ENCODE measurements at regions not wholly inside any gene's neighbourhood (a gene's known extent, or its start where the extent isn't known, plus 50 kb on each side); places are given as distances from the start of the nearest gene placed in this dataset.

DNA sequence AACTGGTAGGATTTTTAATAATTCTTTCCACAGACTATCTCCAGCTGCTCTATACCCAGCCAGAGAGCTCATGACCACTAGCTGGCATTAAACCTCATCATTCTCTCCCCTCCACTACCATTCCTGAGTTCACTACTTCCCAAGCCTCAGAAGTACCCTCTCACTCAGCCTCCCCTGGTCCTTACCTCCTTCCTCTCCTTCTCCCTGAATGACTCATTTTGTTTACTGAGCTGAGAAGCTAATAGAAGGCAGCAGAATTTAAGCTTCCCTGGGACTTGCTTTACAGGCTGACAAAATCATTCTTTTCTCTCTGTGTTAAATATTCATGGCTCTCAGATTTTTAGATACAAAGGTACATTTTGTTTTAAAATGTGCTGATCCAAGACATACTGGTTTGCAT lies 305.4 kb downstream of the TLR4 start:
- H3K4me1 Mint-ChIP-seq (ENCODE audit: low read depth, unreplicated experiment): no peaks in the 10 kb centered on the region
- Histone ChIP-seq H3K4me3 (ENCODE audit: low read depth, low read length) (no peak overlapping the region), H3K36me3 (ENCODE audit: control insufficient read depth, insufficient read depth, low read length) (no peaks in the 10 kb centered on the region), H3K4me1 (no peaks in the 10 kb centered on the region), H3K27me3 (replicated peaks; ENCODE audit: control insufficient read depth, insufficient read depth, low read length) (no peaks in the 10 kb centered on the region), H3K9me3 (no peaks in the 10 kb centered on the region)
- TF ChIP-seq, protein P1, sequence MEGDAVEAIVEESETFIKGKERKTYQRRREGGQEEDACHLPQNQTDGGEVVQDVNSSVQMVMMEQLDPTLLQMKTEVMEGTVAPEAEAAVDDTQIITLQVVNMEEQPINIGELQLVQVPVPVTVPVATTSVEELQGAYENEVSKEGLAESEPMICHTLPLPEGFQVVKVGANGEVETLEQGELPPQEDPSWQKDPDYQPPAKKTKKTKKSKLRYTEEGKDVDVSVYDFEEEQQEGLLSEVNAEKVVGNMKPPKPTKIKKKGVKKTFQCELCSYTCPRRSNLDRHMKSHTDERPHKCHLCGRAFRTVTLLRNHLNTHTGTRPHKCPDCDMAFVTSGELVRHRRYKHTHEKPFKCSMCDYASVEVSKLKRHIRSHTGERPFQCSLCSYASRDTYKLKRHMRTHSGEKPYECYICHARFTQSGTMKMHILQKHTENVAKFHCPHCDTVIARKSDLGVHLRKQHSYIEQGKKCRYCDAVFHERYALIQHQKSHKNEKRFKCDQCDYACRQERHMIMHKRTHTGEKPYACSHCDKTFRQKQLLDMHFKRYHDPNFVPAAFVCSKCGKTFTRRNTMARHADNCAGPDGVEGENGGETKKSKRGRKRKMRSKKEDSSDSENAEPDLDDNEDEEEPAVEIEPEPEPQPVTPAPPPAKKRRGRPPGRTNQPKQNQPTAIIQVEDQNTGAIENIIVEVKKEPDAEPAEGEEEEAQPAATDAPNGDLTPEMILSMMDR (IDR thresholded peaks at IDR 0.05; ENCODE audit: insufficient read depth in 1 of 2, low read depth in 1 of 2, low read length in 1 of 2, severe bottlenecking in 1 of 2, unreplicated experiment in 1 of 2): no peak
- peaks cover 6% of the 10 kb centered on the region for H3K27me3 Mint-ChIP-seq (ENCODE audit: insufficient read depth, unreplicated experiment)
- intact Hi-C loops (cut with micrococcal nuclease; ENCODE audit: unreplicated experiment): no loop called here
- H3K4me3 Mint-ChIP-seq (ENCODE audit: unreplicated experiment): no peak overlapping the region
- ChIA-PET CTCF (no interaction called here), POLR2A (no interaction called here)
- no peak overlapping the region for H3K27ac Mint-ChIP-seq (ENCODE audit: unreplicated experiment)
- DNase-seq: no peak
- no TSS peak for BruUV-seq (replicated peaks)
- H3K36me3 Mint-ChIP-seq (ENCODE audit: insufficient read depth, unreplicated experiment): no peaks in the 10 kb centered on the region
- no peaks in the 10 kb centered on the region for H3K9me3 Mint-ChIP-seq (ENCODE audit: unreplicated experiment)

DNA sequence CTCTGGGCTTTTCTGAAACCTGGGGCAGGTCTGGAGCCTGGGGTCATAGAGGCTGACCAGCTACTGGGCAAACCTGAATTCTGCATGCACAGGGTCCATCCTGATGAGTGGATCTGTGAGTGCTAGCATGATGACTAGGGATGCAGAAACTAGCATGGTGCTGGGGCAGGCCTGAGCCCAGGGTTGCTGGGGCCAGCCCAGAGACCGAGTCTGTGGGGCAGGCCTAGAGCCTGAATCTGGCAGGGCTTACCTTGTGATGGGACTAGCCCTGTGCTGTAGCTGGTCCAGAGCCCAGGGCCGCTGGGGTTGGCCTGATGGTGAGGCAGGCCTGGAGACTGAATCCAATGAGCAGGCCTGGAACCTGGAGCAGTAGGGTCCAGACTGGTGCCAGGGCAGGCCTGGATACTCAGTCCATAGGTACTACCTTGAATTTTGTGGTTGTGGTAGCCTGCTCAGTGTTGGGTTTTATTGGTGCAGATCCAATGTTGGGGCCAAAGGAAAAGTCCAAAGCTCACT lies 313.5 kb downstream of the TLR4 start:
- POLR2A ChIA-PET: no interaction called here
- no peaks in the 10 kb centered on the region for H3K9me3 ChIP-seq
- TF ChIP-seq, protein P1 (IDR thresholded peaks at IDR 0.05; ENCODE audit: insufficient read depth in 1 of 2, low read depth in 1 of 2, low read length in 1 of 2, severe bottlenecking in 1 of 2, unreplicated experiment in 1 of 2): no peak

DNA sequence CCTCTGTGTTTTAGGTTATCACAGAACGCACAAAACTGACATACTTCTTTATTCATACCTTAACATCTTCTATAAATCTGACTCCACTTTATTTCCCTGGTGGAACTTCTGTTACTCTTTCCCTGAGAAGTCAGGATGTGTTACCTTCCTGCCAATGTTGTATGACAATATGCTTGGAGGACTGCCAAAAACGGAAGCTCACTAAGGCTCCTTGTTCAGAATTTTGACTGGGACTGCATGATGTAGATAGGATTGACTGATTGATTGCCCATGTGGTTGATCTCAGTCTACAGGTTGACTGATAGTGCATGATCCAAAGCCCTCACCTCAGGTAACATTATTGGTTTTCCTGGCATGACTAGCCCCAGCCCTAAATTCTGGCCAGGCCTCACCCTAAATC lies 319.4 kb downstream of the TLR4 start:
- Histone ChIP-seq H3K4me1 (no peaks in the 10 kb centered on the region), H3K4me3 (ENCODE audit: low read depth, low read length) (no peak overlapping the region), H3K36me3 (ENCODE audit: control insufficient read depth, insufficient read depth, low read length) (no peaks in the 10 kb centered on the region), H3K27me3 (replicated peaks; ENCODE audit: control insufficient read depth, insufficient read depth, low read length) (no peaks in the 10 kb centered on the region), H3K9me3 (no peaks in the 10 kb centered on the region)
- no peaks in the 10 kb centered on the region for H3K9me3 Mint-ChIP-seq (ENCODE audit: unreplicated experiment)
- H3K27me3 Mint-ChIP-seq (ENCODE audit: insufficient read depth, unreplicated experiment): no peaks in the 10 kb centered on the region
- no peaks in the 10 kb centered on the region for H3K4me1 Mint-ChIP-seq (ENCODE audit: low read depth, unreplicated experiment)
- H3K4me3 Mint-ChIP-seq (ENCODE audit: unreplicated experiment): no peak overlapping the region
- no peak overlapping the region for H3K27ac Mint-ChIP-seq (ENCODE audit: unreplicated experiment)
- CTCF ChIA-PET: no interaction called here
- intact Hi-C loops (cut with micrococcal nuclease; ENCODE audit: unreplicated experiment): no loop called here
- no TSS peak for BruUV-seq (replicated peaks)
- TF ChIP-seq, protein P1 (IDR thresholded peaks at IDR 0.05; ENCODE audit: insufficient read depth in 1 of 2, low read depth in 1 of 2, low read length in 1 of 2, severe bottlenecking in 1 of 2, unreplicated experiment in 1 of 2): no peak
- POLR2A ChIA-PET: no interaction called here
- DNase-seq: no peak
- H3K36me3 Mint-ChIP-seq (ENCODE audit: insufficient read depth, unreplicated experiment): no peaks in the 10 kb centered on the region

More for the DNA sequence above, 313.5 kb downstream of the TLR4 start:
- intact Hi-C loops (cut with micrococcal nuclease; ENCODE audit: unreplicated experiment): no loop called here
- Mint-ChIP-seq H3K9me3 (ENCODE audit: unreplicated experiment) (no peaks in the 10 kb centered on the region), H3K27me3 (ENCODE audit: insufficient read depth, unreplicated experiment) (no peaks in the 10 kb centered on the region), H3K4me1 (ENCODE audit: low read depth, unreplicated experiment) (no peaks in the 10 kb centered on the region), H3K36me3 (ENCODE audit: insufficient read depth, unreplicated experiment) (no peaks in the 10 kb centered on the region), H3K4me3 (ENCODE audit: unreplicated experiment) (no peak overlapping the region), H3K27ac (ENCODE audit: unreplicated experiment) (no peak overlapping the region)
- no TSS peak for BruUV-seq (replicated peaks)
- DNase-seq: no peak
- CTCF ChIA-PET: no interaction called here
- Histone ChIP-seq H3K4me1 (no peaks in the 10 kb centered on the region), H3K36me3 (ENCODE audit: control insufficient read depth, insufficient read depth, low read length) (no peaks in the 10 kb centered on the region), H3K4me3 (ENCODE audit: low read depth, low read length) (no peak overlapping the region), H3K27me3 (replicated peaks; ENCODE audit: control insufficient read depth, insufficient read depth, low read length) (no peaks in the 10 kb centered on the region)

Measured in Caco-2 (cell line).